HG03378 (cell line): ENCODE measurements at regions not wholly inside any gene's neighbourhood (a gene's known extent, or its start where the extent isn't known, plus 50 kb on each side); places are given as distances from the start of the nearest gene placed in this dataset.
"Not testable (repeated sequence)": the region's sequence is repeated elsewhere in the genome, so short reads cannot be mapped to it uniquely, and the experiment has no call there.

Experiments used
- ATAC-seq: cut with Tn5 transposase; IDR thresholded peaks from one replicate; pipeline ENCODE4 v1.9.1; 2021; ENCODE audit warnings: mild to moderate bottlenecking, moderate library complexity; ENCODE audit not compliant: unreplicated experiment

- no peak for ATAC-seq
Measured at GRCh38 chr3:5035113-5035512, 55.9 kb downstream of the BHLHE40 start.

GRCh38 chr3:5035692-5036391, 56.6 kb downstream of the BHLHE40 start:
- no peak for ATAC-seq

DNA sequence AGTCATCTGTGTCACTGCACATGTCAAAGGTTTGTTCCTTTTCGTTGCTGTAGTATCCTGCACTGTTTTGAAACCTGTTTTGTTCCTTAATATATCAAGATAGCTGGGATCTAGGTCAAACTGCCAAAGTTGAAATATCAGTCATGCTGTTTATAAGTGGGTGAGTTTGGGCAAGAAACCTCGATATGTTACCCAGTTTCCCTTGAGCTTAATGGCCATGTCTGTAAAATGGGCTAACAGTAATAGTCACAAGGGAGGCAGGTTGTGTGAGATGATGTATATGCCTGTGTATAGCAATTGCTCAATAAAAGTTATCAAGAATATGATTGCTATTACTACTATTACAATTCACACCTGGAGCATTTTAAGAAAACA, 57.1 kb downstream of the BHLHE40 start:
- ATAC-seq: no peak

GRCh38 chr3:5036858-5037257, 57.6 kb downstream of the BHLHE40 start:
- ATAC-seq: no peak

DNA sequence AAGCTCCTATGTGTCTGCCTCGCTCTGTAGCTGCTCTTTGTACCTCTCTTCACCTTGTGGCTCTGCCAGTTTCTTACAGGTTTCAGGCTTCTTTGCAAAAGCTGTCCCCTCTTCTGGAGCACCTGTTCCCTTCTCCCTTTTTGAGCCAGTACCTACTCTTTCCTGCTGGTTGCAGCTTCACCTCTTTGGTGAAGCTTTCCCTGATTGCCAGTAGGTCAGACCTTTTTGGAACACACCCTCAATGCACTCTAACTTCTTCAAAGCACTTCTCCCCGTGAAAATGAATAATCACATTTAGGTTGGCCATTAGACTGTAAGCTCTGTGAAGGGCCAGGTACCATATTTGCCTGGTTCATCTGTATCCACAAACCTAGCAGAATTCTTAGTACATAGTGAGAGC, 60.3 kb downstream of the BHLHE40 start:
- no peak for ATAC-seq

GRCh38 chr3:5041315-5041714, 62.1 kb downstream of the BHLHE40 start:
- no peak for ATAC-seq

GRCh38 chr3:5045961-5046360, 66.7 kb downstream of the BHLHE40 start:
- no peak for ATAC-seq

DNA sequence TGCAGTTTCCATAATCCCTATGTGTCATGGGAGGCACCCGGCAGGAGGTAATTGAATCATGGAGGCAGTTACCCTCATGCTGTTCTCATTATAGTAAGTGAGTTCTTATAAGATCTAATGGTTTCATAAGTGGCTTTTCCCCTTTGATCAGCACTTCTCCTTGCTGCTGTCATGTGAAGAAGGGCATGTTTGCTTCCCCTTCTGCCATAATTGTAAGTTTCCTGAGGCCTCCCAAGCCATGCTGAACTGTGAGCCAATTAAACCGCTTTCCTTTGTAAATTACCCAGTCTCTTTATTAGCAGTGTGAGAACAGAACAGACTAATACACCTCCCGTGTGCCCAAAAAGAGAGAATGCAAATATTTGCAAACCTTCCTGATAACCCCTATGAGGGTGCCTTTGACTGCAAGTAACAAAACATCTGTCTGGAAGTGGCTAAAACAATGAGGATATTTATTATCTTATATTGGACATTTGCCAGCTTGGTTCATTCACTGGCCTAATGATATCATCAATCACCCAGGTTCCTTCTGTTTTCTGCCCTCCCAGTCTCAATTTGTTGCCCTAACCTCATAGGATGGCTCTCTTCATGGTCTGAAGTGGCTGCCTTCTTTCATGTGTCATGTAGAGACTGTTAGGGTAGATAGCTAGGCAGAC, 68.7 kb downstream of the BHLHE40 start:
- ATAC-seq: no peak

DNA sequence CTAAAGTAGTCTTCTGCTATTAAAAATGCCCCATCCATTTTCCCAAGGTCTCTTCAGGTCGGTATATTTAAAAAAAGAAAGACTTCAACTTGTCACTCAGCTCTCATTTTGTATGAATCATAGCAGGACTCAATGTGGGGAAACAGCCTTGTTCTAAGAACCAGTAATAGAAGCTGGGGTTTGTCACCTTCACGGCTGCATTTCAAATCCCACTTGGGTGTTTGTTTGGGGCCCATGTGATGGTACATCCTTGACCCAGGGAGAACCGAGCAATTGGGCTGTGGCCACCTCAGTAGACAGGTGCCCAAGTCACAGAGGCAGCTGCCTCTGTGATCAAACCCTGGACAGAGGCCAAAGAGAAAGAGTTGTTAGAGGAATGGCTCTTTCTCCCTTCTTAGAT, 70.3 kb upstream of the ARL8B start:
- ATAC-seq: peak; percentile 82

DNA sequence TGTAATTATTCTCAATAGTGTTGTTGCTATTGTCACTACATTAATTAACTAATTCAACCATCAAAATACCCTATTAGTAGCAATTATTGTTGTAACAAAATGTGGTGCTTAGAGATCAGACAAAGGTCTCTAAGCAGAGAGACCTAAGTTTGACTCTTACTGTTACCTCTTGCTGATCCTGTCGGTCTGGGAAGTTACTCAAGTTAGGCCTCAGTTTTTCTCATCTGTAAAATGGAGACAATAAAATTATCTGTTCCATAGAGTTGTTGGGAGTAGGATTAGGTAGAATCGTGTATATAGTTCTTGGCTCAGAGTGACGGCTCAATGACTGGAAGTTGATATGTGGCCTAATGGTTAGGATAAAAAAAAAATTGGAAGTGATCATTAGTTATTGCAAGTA, 69.8 kb upstream of the ARL8B start:
- no peak for ATAC-seq

DNA sequence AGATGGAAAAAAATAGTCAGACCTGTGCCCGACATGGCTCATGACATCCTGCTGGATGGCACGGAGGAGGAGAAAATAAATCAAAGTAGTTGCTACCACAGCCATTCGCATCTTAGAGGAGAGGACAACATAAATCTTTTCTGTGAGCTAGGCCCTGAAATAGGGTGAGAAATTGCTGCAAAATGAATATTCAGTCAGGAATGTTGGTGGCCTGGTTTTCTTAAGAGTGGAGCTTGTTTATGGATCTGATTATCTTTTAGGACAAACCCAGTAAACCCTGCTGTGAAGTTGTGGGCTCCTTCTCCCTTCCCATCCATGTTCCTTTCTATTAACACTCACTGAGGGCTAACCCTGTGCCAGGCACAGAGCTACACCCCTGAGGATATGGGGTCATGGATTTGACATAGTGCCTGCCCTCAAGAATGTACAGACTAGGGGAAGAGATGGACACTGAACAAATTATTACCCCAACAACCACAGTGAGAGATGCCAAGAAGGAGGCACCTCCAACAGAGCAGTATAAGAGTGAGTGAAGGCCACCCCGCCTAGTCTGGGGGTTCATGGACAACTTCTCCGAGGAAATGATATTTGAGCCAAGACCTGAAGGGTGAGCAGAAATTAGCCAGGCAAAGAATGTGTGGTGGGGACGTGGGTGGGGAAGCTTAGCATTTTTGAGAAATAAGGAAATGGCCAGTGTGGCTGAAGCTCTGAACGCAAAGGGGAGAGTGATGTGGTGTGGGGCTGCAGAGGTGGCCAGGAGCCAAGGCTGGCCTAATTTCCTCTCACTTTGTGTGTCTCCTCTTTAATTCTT, 68.9 kb upstream of the ARL8B start:
- no peak for ATAC-seq

GRCh38 chr3:5054098-5054497, 68.0 kb upstream of the ARL8B start:
- no peak for ATAC-seq

DNA sequence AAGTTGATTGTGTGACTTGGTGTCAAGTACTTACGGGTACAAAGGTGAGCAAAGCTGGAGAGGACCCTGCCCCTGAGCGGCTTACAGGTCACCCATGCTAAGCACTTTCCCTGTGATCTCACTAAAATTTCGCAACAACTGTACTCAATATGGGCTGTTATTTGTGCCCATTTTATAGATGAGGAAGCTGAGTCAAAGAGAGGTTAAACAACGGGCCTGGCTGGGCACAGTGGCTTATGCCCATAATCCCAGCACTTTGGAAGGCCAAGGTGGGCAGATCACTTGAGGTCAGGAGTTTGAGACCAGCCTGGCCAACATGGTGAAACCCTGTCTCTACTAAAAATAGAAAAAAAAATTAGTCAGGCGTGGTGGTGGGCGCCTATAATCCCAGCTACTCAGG, 67.5 kb upstream of the ARL8B start:
- not testable (repeated sequence) for ATAC-seq

- ATAC-seq: no peak
Measured at GRCh38 chr3:5055357-5056110, 66.6 kb upstream of the ARL8B start.

DNA sequence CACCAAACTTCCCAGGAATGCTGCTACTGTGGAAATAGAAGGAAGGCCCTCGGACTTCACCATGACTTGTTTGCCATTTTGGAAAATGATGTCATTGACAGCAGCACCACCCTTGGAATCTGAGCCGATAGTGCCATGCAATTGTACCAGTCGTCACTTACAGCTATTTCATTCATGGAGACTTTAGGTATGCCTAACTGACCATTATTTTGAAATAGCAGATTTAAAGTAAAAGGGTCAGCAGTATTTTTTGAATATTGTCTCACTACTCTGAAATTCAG, 66.0 kb upstream of the ARL8B start:
- ATAC-seq: no peak

DNA sequence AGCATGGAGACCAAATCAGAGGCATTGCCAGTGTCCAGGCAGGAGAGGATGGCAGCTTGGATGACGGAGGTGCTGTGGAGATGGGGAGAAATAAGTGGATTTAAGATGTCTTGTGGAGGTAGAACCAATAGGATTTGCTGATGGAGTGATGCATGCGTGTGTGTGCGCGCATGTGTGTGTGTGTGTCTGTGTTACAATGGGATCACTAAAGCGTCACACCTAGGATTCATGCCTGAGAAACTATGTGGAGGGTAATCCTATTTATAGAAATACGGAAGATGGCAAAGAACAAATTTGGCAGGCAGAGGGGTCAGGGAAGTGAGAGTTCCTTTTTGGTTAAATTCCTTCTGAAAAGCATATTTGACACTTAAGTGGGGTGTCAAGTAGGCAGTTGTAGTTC, 64.8 kb upstream of the ARL8B start:
- no peak for ATAC-seq

GRCh38 chr3:5057857-5058324, 64.2 kb upstream of the ARL8B start:
- peak; percentile 92 for ATAC-seq

DNA sequence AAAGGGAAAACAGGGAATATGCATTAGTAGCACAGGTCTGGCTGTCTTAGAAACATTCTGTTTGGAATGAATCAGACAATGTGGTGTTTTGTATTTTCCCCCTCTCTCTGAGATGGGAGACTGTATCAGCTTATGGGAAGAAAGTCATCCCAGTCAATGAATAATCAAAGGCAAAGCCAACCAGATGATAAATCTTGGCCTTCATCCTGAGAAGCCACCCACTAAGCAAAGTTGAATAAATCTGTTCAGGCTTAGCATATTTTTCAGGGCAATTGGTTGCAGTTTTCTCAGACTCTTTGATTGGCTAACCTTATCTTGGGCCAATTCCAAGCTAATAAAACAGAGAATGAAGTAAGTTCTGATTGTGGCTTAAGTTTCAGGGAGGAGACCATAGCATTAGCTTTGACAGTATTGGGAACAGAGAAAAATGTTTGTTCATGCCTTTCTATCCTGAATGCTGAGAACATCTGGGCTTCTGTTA, 63.6 kb upstream of the ARL8B start:
- no peak for ATAC-seq

- ATAC-seq: no peak
Measured at GRCh38 chr3:5059782-5060181, 62.3 kb upstream of the ARL8B start.

DNA sequence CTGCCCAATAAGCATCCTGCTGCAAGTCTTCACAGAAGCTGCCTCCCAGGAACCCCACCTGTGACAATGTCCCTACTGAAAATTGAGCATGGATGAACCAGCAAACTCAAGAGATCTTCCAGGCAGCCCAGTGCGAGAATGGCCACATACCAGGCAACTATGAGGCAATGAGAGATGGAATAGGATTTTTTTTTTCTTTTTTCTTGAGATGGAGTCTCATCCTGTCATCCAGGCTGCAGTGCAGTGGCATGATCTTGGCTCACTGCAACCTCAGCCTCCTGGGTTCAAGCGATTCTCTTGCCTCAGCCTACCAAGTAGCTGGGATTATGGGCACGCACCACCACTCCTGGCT, 60.9 kb upstream of the ARL8B start:
- ATAC-seq: no peak

- no peak for ATAC-seq
Measured at GRCh38 chr3:5063724-5064123, 58.4 kb upstream of the ARL8B start.
